GM03348 (cell line): ENCODE measurements at regions not wholly inside any gene's neighbourhood (a gene's known extent, or its start where the extent isn't known, plus 50 kb on each side); places are given as distances from the start of the nearest gene placed in this dataset.

ENCODE experiments used
- DNase-seq: peaks from one replicate; pipeline ENCODE4 v3.0.0; 2012; ENCODE audit warnings: low spot score

DNA sequence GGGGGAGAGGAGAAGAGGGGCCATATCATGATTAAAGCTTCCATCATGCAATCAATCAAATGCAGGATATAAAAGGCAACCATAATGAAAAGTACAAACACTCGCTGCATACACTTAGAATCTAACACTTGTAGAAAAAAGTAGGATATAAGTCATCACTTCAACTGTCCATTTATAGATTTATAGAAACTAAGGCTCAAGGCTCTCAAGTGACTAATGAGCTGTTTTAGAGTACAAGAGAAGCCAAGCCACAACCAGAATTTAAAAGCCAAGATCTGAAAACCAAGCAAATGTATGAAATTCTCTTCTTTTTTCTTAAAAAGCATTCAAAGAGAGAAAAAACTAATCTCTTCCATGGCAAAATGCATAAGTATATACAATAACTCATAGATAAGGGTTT, 160.2 kb upstream of the BLID start:
- DNase-seq = no peak

DNA sequence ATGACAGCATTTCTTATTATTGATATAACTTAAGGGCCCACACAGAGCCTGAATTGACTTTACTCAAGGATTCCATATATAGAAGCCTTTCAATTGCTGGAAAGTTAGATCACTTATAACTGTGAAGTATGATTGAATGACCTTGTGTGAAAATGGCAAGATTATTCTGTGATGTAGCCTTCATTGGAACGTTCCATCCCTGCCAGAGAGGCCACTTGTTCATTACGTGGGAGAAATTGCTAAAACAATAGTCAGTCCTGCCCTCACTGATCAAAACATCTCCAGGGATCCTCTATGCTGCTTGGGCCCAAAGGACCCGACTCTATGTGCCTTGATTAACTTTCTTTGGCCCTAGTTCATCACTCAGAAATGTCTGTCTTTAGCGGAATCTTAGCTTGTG, 159.5 kb upstream of the BLID start:
- peak; percentile 28 for DNase-seq

DNA sequence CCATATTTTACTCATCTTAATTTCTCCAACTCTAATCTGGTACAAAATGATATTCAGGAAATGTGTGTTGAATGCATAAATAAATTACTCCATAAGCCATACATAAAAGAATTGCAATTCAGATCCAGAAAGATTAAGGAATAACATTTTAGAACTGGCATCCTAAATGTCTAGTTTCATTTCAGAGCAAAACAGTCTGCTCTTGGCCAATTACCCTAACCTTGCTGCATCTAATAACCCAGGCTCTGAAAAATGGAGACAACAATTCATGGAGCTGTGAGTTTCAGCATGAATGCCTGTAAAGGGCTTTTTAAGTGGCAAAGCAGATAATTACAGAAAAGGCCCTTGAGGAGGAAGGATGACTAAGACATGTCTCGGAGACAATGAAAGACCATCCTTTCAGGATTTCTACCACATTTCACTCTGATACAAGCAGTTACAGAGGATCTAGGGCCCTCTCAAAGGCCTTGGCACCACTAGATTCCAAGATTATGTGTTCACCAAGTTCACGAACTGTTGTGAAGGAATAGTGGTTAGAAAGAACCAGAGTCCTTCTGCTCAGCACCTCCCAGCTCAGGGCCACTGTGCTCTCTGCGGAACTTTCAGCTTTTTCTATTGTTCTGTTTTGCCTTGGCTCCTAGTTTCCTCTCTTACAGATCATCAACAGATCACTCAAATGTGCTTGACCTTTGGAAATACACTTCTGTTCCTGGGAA, 157.6 kb upstream of the BLID start:
- DNase-seq = no peak

DNA sequence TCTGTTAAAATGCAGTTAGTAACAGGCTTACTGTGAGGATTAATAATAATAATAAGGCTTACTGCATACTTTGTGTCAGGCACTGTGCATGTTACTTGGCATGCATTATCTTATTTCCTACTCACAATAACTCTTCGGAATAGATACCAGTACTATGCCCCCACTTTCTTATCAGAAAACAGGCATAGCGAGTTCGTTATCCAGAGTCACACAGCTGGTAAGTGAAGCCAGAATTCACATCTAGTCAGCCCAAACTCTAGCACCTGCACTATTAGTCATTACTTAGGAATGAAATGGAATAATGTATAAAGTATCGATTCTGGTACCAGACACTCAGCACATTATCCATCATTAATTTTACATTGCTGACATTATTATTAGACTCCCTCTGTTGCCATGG, 155.7 kb upstream of the BLID start:
- DNase-seq = no peak

DNA sequence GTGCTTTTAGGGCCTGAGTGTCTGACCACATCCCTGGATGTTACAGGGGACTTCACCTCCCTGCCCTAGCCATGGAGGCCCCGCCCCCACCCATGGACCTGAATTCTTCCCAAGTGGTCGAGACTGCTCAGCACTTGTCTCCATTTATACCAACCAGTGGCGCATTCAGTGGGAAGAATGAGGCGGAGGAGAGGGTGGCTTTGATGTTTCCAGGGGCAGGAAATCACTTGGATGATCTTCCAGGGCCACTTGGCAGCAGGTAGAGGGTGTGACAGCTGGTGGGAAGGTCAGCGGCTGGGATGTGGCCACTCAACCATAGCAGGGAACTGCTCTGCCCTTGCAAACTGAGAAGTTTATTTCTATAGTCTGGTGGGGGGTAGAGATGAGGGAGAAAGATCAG, 155.1 kb upstream of the BLID start:
- no peak for DNase-seq

DNA sequence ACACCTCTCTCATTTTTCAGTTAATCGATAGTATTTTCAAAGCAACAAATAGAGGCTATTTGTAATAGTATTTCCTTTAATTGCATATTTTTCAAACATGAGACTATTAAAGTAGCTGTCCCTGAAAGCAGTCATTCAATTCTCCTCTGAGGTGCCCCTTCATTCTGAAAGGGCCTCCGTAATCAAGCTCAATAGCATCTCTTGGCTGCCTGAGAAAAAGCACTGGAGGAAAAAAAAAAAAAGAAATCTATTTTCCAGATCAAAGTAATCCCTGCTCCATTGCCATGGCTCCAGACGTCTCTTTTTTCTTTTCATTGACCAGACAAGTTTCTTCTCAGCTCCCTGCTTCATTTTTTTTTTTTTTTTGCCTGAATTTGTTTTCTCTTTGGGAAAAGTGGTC, 154.5 kb upstream of the BLID start:
- DNase-seq = no peak

DNA sequence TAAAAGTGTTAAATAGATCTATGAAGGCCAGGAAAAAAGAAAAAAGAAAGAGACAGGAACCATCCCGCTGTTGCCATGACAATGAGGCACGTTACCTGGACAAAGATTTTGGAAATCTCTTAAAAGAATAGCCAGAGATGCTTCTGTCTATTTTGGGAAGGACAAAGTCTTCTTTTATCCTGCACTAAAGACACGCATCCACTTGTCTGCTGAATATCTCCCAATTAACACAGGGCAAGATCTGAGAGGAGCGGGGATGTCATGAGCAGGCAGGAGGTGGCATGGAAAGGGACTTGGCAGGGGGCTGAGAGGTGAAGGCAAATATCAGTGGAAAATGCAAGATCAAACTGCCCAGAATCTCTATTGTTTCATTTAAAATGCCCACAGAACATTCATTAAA, 153.8 kb upstream of the BLID start:
- DNase-seq = no peak

DNA sequence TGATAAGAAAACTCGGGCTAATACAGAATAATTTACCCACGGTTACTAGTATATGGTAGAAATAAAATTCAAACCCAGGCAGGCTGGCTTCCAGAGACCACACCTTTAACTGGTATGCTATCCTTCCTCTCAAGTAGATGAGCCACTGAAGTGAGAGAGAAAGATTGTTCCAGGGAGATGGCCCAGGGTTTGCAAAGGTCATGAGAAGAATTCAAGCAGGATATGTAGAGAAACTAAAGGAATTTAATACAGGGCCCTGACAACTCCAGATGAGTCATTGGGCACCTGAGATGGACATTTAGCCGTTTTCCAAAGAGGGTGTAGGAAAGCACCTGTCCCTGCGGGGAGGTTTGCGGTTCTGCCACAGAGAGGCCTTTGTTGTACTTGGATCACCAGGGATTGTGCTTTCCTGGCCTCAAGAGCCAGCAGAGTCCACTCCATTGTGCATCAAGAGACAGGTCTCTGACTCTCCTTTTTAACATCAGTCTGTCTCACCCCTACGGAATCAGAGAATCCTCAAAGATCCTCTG, 152.7 kb upstream of the BLID start:
- DNase-seq = no peak

DNA sequence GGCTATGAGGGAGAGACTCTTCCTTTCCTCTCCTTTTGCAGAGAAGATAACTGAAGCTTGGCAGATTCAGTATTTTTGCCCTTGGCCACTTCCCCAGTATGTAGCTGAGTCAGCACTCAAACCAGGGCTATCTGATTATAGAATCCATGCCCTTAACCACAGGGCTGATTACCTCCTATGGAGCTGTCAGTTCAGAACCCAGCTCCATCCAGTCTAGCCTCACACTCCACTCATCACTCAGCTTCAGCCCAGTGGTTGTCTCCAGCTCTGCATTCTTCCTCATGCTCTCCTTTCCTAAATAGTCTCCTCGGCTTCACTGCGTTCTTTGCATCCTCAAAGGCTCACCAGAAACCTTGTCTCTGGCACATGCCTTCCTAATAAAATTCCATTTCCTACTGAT, 151.6 kb upstream of the BLID start:
- DNase-seq = peak; percentile 84

DNA sequence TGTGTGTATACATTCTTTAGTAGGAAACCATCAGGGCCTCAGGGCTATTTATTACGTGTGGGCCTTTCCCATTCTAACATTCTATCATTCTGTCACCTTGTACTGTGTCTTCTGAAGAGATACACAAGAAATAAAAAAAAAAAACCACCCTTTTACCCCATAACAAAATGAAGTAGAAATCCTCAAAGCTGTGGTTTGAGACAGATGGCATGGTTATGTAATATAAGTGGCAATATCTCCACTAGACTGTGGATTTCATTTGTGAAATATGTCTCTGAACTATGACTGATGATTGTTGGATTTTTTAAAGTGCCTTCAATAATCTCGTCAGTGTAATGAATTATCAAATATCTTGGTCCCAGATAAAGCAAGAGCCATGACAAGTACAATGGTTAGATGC, 150.0 kb upstream of the BLID start:
- DNase-seq = no peak

DNA sequence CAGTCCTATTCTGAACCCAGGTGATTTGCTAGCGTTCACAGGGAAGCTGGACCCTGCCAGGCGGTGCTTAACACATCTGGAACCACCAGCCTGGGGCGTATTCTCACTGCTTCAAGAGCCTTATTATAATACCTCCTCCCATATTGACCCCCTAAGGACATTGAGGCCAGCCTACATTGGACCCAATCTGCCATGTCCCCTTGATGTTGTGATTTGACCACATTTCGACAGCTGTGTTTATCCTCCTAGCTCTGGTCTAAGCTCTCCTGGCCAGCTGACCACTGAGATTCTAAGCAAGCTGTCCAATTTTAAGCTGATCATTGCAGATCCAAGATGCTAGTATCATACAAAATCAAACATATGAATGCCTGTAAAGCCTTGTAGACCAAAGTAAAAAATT, 148.1 kb upstream of the BLID start:
- no peak for DNase-seq

DNA sequence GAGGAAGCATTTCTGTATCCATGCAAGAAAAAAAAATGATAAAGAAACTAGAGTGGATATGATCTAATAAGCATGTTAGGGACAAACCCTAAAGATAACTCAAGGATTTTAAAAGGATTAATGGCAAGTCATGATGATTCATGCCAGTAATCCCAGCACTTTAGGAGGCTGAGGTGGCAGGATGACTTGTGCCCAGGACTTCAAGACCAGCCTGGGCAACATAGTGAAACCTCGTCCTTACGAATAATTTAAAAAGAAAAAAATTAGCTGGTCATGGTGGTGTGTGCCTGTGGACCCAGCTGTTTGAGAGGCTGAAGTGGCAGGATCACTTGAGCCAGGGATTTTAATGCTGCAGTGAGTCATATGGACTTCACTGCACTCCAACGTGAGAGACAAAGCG, 145.5 kb upstream of the BLID start:
- no peak for DNase-seq

DNA sequence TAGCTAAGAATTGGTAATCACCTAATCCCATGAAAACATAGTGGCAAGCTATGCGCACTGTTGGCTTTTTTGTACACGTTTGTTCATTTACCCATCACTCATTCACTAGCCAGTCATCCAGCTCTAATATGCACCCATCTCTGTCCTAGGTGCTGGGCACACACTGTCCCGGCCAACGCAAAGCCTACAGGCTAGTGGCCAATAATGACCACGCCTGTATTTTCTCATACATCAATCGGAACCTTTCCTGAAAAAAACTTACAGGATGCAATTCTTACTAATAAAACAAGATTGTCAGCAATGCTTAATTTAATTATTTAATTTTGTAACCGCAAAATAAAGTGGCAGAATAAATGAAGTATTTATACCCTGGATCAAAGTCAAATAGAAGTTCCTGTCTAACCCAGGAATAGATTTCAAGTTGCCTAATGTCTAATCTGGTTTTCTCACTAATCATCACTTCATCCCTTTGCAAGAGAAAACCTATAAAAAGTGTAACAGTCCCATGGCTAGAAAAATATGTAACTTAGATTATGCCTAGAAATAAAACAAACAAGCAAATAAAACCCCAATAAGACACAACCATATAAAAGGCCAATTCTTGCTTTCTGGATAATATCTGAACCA, 143.3 kb upstream of the BLID start:
- no peak for DNase-seq

DNA sequence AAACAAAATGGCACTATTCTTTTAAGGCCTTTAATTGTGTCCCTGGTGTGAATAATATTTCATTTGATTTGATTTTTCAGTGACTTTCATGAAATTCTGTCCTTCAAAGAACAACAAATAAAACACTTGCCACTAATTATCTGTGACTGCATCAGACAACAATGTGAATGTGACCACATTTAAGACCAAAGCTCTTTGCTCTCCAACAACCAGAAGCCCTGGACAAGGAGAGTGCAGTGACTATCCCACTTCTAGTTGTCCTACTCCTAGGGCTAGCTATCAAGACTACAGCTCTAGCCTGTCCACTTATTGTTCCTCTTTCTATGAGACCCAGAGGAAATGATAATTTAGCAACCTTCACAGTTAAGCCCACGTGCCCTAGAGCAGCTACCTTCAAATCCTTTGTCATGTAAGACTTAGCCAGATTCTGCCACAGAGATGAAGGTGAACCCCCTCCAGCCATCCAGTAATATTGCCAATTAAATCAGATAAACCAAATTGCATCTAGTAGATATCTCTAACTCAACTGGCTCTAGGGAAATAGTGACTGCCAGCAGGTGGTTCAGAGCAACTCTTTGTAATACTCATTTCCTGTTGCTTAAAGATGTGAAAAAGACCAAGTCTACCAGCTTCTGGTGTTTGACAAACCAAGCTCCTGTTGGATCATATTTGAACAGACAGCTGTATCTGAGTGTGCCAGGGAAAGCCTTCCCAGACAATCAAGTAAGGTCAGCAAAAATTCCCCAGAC, 142.6 kb upstream of the BLID start:
- DNase-seq = peak; percentile 8

DNA sequence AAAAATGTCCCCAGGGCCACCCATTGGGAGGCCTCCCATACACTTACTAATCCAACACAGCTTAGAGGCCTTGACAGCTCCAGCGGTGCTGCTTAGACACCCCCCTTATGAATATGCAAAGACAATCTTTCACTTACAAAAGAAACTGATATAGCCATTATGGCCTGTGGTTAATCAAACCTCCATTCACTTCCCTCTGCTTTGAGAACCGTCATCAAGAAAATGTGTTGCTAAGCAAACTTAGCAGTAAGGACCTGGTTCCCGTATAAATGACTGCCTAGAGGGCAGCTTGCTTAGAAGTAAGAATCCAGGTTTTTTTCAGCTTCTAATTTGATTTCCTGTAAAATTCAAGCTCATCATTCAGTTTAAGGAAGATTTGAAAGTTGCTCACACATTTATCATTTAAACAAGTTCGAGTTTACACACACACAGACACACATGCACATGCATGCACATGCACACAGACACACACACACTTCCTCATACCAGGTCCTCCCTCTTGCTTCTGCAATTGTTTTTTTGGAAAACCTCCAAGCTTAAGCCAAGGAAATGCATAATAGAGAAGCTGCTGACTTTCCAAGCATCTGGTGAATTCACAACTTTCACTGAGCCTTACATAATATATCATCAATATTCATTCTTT, 137.7 kb upstream of the BLID start:
- DNase-seq = peak; percentile 27

DNA sequence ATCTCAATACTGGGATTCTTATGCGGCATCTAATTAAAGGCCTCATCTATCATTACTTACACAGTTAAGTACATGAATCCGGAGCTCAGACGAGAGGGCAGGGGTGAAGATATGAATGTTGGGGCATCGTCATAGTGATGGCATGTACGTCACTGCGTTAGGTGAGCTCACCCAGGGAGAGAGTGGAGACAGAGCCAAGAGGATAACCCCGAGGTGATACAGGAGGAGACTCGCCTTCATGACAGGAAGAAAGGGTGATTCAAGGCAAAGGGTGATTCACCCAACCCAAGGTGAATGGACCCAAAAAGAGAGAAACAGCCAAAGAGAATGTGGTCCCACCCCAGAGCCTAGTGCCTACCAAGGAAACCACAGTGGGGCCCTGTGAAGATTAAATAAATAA, 132.9 kb upstream of the BLID start:
- no peak for DNase-seq

DNA sequence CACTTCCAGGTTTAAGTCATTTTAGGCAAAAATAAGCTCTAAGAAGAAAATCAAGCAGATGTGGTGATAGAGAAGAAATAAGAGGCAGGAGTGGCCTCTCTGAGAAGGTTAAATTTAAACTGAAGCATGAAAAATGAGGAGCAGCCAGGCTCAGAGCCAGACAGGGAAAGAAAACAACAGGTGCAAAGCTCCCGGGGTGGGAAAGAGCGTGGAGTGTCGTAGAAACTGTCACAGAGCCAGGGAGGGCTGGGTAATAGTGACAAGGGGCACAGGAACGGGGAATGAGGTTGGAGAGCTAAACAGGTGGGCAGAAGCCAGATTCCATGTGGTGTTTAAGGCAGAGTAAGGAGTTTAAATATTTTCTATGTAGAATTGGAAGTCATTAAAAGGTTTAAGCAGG, 132.1 kb upstream of the BLID start:
- DNase-seq = no peak

DNA sequence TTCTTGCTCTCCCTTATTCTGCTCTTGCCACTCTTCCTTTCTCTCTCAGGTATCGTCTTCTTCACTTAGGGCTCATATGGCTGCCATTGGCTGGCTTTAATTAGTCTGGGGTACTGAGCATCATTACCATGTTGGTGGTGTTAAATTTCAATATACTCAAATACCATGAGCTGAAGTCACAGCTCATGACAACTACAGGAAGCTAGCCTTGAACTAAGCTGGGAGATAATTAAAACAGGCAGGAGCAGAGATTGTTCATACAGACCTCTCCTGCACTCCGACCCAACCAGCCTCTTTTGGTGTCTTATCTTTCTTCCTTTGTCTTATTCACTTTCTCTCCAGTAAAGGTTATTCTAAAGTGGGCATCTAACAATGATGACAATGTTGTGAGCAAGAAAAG, 130.9 kb upstream of the BLID start:
- peak; percentile 28 for DNase-seq

DNA sequence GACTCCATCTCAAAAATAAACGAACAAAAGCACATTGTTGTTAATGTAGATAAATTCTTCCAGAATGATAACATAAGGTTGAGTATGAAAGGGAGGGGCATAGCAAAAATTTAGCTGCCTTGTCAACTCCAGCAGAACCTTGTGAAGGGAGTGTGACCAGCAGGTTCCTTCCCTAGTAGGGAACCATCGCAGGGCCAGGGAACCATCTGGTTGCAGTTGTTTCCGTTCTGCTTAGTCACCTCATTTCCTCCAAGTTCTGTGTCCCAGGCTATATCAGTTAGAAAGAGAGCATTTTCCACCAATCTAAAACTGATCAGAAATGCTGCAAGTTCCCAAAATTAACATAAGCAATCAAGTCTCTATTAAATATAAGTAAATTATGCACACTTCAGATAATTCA, 126.7 kb upstream of the BLID start:
- no peak for DNase-seq

DNA sequence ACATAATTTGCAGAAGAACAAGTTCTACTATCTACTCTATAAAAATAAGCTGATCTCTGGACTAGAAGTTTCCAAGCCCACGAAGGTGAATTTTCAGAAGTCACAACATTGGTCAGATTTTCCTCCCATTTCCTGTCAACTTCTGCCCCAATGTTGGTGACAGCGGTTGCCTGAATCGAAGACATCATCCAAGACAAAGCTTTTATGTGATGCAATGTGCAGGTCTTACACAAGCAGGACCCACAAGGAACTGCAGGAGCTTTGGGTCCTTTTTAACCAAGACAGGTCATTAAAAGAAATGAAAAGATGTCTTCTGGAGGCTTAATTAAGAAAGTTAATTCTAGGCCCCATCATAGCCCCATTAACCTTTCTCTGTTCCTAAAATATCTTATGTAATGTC, 125.6 kb upstream of the BLID start:
- no peak for DNase-seq

DNA sequence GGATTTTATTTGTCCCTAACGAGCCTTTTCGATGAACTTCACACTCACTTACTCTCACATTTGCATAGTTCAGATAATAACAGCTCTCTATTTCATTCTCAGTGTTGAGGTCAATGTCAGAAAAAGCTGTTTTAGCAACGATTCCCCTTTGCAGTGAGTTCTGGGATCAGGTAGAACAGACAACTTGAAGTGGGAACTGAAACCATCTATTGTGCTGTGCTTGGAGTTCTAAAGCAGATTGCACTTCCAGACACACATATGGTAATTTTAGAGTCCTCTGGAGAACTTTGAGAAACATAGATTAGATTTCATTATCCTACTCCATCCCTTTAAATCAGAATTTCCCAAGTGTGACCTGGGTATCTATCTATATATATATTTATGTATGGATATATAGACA, 124.6 kb upstream of the BLID start:
- no peak for DNase-seq

DNA sequence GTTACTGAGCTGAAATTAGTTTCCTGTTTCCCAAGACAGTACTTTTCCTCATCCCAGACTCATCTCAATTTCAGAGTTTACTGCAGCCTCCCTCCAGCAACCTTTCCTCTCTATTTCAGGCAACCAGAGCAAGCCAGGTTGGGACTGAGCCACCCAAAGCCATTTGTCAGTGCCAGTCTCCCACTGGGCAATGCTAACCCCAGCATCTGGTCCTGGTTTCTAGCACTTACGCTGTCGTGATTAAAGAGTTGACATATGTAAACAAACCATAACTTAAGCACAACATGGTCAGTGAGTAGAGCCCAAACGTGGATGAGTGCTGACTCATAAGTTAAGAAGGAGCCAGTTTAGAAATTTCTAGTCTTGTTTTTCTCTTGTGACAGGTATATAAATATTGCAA, 119.6 kb upstream of the BLID start:
- DNase-seq = peak; percentile 69

DNA sequence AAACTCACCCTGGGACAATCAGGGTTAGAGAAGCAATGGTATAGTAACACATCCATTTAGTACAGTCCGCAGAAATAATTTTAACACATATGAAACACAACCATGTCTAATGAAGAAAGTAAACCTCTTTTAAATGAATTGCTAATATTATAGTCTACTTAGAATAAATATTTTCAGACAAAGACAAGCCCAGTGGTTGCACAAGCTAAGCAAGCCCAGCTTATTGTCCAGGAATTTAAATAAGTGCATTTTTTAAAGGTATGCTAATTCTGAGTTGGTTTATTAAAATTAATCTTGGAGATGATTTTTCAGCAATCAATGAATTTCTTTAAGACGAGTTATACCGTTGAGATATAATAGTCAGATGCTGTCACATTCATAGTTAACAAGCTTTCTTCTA, 118.8 kb upstream of the BLID start:
- no peak for DNase-seq
